Spinal cord (tissue), 9 donors: ENCODE measurements at regions not wholly inside any gene's neighbourhood (a gene's known extent, or its start where the extent isn't known, plus 50 kb on each side); places are given as distances from the start of the nearest gene placed in this dataset.
"Not testable (repeated sequence)": the region's sequence is repeated elsewhere in the genome, so short reads cannot be mapped to it uniquely, and the experiment has no call there.

Source experiments
- DNase-seq, 6 donors: peaks; one replicate each; pipeline versions ENCODE4 v3.0.0 to v3.0.0-alpha.2; 2013 to 2015; ENCODE audit warnings: low spot score in 6 of 6, low read depth in 4 of 6
- H3K27ac ChIP-seq: one replicate; pipeline ENCODE4 v1.5.1; 2013; ENCODE audit warnings: low read depth, low read length, control low read depth
- H3K27me3 ChIP-seq: one replicate; pipeline ENCODE4 v1.6.1; 2013; ENCODE audit warnings: low read length; ENCODE audit not compliant: control insufficient read depth, insufficient read depth
- H3K36me3 ChIP-seq: one replicate; pipeline ENCODE4 v1.6.1; 2013; ENCODE audit warnings: low read length; ENCODE audit not compliant: control insufficient read depth, insufficient read depth
- H3K4me1 ChIP-seq: one replicate; pipeline ENCODE4 v1.6.1; 2013; ENCODE audit warnings: low read length; ENCODE audit not compliant: control insufficient read depth, insufficient read depth
- H3K4me3 ChIP-seq: one replicate; pipeline ENCODE4 v1.5.1; 2013; ENCODE audit warnings: low read depth, low read length, control low read depth
- H3K9me3 ChIP-seq: one replicate; pipeline ENCODE4 v1.6.1; 2013; ENCODE audit warnings: low read length; ENCODE audit not compliant: control insufficient read depth, insufficient read depth
- WGBS: methylation state at CpG from one replicate; pipeline ENCODE4 v1.1.5; 2013; ENCODE audit warnings: missing lambda C conversion rate; ENCODE audit not compliant: insufficient coverage; 5-methylcytosine and 5-hydroxymethylcytosine counted together
- donor health status: healthy.

DNA sequence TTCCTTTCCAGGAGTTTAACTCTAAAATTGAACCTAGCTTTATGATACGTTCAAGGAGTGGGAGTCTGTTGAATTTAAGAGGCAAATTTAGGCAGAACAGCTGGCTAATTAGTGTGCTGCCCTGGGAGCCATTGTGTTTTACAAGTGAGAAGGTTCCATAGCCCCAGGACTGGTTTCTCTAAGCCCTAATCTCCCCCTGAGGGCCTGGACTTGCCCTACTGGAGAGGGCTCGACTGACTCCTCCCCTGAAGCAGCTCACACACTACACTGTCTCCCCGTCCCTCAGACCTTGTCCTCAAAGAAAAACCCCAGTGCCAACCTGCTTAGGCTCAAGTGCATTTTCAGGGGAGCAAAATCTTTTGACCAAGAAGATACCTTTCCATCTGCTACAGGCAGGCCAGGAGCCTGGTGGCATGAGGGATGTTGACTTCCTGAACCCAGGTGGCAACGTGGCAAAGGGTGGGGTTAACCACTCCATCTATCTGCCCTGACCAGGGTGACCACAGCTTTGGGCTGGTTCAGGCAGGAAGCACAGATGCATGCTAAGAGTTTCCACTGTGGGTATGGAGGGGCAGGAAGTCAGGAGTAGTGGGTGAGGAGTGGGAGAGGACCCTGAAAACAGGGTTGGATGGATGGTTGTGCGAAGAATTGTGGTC lies 68.9 kb upstream of the CARD11 start:
- no peaks in the 10 kb centered on the region for H3K4me1 ChIP-seq
- H3K9me3 ChIP-seq, result no peaks in the 10 kb centered on the region
- no peak overlapping the region for H3K27ac ChIP-seq
- H3K4me3 ChIP-seq, result no peak overlapping the region
- peak in 1 of 6 donors; percentile 79 for DNase-seq
- 38% methylated on average over 4 of the region's 5 CpGs for WGBS
- no peaks in the 10 kb centered on the region for H3K27me3 ChIP-seq
- no peaks in the 10 kb centered on the region for H3K36me3 ChIP-seq

DNA sequence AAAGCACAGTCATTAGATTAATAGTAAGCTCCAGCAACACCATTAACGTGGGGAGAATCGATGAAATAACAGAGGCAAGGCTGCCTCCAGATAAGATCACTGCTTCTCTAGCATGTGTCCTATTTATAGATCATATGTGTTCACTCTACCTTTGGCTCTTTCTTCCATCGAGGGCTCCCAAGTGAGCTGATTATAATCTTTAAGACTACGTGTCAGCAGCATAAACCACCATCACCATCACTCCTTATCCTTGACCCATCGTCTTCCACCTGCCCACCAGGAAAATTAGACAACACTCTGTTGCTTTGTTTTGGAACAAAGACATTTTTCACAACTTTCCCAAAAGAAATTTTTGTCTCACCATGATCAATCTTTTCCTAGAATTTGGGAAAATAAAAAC lies 71.2 kb upstream of the CARD11 start:
- Histone ChIP-seq H3K36me3 (no peaks in the 10 kb centered on the region), H3K27me3 (peaks cover 2% of the 10 kb centered on the region), H3K4me3 (no peak overlapping the region), H3K9me3 (no peaks in the 10 kb centered on the region), H3K27ac (no peak overlapping the region), H3K4me1 (peaks cover 5% of the 10 kb centered on the region)
- DNase-seq, result no peak
- WGBS, result 93% methylated on average over 3 of the region's 5 CpGs

DNA sequence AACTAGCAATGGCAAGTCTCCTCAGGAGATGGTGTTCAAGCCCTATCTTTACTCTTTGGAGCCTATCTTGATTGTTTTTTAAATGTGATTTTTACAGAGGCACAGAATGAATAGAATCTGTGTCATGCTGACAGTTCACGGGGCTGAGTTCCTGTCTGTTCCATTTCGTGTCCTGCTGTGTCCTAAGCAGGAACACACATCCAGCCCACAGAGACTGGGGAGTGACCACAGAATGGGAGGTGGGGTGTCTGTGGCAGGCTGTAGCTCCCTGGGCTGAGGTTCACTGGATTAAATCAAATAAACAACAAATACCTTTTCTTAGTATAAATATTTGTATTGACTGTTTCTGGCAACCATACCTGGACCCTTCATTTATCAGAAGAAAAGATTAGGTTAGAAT lies 73.4 kb upstream of the CARD11 start:
- Histone ChIP-seq H3K27me3 (peaks cover 2% of the 10 kb centered on the region), H3K27ac (no peak overlapping the region), H3K4me1 (peaks cover 5% of the 10 kb centered on the region), H3K4me3 (no peak overlapping the region), H3K9me3 (peaks cover 4% of the 10 kb centered on the region), H3K36me3 (no peaks in the 10 kb centered on the region)
- no peak for DNase-seq
- WGBS, result 27% methylated on average over 2 of the region's 2 CpGs

DNA sequence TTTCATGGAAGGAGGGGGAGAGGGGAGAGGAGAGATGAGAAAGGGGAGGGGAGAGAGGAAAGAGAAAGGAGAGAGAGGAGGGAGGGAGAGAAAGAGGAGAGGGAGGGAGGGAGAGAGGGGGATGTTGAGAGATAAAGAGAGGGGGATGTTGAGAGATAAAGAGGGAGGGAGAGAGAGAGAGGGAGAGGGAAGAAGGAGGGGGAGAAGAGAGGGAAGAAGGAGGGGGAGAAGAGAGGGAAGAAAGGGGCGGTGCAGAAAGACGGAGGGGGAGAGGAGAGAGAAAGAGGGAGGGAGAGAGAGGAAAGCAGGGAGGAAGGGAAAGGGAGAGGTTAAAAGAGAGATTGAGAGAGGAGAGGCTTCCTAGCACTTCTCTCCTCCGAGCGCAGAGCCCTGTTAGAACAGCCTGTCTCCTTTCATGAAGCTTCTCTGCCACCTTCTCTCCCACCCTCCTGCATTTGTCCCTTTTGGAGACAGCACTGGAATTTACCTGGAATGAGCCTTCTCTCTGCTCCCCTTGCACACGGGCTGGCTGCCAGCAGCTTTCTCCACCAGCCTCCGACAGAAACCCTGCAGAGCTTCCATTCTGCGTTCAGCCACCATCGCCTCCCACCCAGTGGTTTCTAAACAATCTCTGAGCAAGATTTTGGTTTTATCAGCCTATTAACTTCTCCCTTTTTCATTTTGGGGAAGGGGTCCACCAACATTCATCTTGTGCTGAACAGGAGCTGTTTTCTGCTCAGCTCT lies 74.0 kb upstream of the CARD11 start:
- DNase-seq, result peak in 2 of 6 donors; percentile 23 to 35
- 36% methylated on average over 8 of the region's 8 CpGs for WGBS

GRCh38 chr7:3119352-3119927 lies 75.8 kb upstream of the CARD11 start:
- not testable (repeated sequence) for H3K4me1 ChIP-seq, H3K4me3 ChIP-seq, DNase-seq, H3K9me3 ChIP-seq, H3K36me3 ChIP-seq, H3K27ac ChIP-seq, H3K27me3 ChIP-seq
- WGBS, result 94% methylated on average over 8 of the region's 9 CpGs

More for the DNA sequence above, 74.0 kb upstream of the CARD11 start:
- Histone ChIP-seq H3K4me1 (peaks cover 5% of the 10 kb centered on the region), H3K9me3 (peaks cover 4% of the 10 kb centered on the region), H3K27me3 (peaks cover 2% of the 10 kb centered on the region), H3K36me3 (no peaks in the 10 kb centered on the region), H3K4me3 (no peak overlapping the region), H3K27ac (no peak overlapping the region)

DNA sequence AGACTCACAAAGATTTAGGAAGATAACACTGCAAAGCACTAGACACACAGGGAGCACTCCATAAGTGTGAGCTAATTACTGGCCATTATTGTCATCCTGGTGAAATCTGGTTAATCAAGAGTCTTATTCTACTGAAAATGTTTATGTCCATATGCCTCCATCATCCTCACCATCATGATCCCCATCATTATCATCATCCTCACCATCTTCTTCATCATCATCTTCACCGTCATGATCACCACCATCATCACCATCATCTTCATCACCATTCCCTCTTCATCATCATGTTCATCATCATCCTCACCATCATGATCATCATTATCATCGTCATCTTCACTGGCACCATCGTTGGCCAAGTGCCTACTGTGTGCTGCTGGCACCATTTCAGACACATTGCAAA lies 76.3 kb upstream of the CARD11 start:
- Histone ChIP-seq H3K4me3 (no peak overlapping the region), H3K4me1 (peaks cover 5% of the 10 kb centered on the region), H3K9me3 (peaks cover 4% of the 10 kb centered on the region), H3K27me3 (peaks cover 2% of the 10 kb centered on the region), H3K36me3 (no peaks in the 10 kb centered on the region), H3K27ac (no peak overlapping the region)
- no peak for DNase-seq
- 90% methylated on average over 3 of the region's 3 CpGs for WGBS

DNA sequence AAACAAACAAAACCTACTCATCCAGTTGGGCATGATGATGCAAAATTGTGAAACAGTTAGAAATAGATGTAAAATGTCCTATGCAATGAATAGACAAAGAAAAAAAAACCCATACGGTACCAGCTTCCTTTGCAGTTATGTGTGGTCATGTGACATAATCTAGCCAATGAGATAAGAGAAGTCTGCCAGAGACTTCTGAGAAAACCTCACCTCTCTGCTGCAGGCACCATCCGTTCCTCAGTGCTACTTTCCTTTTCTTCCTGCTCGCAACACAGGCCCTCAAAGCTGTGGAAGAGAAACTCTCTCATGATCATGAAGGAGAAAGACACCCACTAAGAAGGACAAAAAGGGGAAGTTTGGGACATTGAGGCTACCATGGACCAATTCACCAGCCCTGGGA lies 76.8 kb upstream of the CARD11 start:
- Histone ChIP-seq H3K36me3 (no peaks in the 10 kb centered on the region), H3K9me3 (peaks cover 4% of the 10 kb centered on the region), H3K27ac (no peak overlapping the region), H3K4me1 (peaks cover 5% of the 10 kb centered on the region), H3K27me3 (peaks cover 2% of the 10 kb centered on the region), H3K4me3 (no peak overlapping the region)
- no CpG with 5 or more reads among the region's 3 CpGs for WGBS
- DNase-seq, result no peak

GRCh38 chr7:3128857-3129490 lies 85.3 kb upstream of the CARD11 start:
- Histone ChIP-seq H3K9me3 (no peaks in the 10 kb centered on the region), H3K36me3 (no peaks in the 10 kb centered on the region), H3K27me3 (no peaks in the 10 kb centered on the region), H3K4me3 (no peak overlapping the region), H3K27ac (no peak overlapping the region), H3K4me1 (no peaks in the 10 kb centered on the region)
- 91% methylated on average over 8 of the region's 11 CpGs for WGBS
- no peak for DNase-seq

DNA sequence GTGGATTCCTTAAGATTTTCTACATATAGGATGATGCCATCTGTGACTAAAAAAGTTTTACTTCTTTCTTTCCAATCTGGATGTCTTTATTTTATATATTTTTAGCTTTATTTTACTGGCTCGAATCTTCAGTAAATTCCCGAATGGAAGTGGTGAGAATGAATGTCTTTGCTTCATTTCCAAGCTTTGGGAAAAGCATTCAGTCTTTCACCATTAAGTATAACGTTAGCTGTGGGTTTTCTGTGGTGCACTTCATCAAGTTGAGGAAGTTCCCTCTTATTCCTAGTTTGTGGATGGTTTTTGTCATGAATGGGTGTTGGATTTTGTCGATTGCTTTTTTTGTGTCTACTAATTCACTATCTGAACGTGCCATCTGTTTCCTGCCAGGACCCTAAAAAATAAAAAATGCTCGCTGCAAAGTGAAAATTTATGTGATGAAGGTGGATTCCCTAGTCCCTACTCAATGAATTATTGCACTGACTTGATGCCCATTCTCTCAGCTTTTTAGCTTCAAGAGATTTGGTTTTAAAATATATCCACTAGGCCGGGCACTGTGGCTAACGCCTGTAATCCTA lies 90.2 kb upstream of the CARD11 start:
- Histone ChIP-seq H3K27ac (no peak overlapping the region), H3K36me3 (no peaks in the 10 kb centered on the region), H3K27me3 (no peaks in the 10 kb centered on the region), H3K9me3 (no peaks in the 10 kb centered on the region), H3K4me1 (no peaks in the 10 kb centered on the region), H3K4me3 (no peak overlapping the region)
- 94% methylated on average over 4 of the region's 8 CpGs for WGBS
- DNase-seq, result peak in 1 of 6 donors; percentile 52
